OCI-LY3 (cell line): ENCODE measurements at regions not wholly inside any gene's neighbourhood (a gene's known extent, or its start where the extent isn't known, plus 50 kb on each side); places are given as distances from the start of the nearest gene placed in this dataset.

Experiments used
- H2AFZ ChIP-seq: fragments of 200-600, 300-600 bp; shearing (Covaris generic); 2 replicates; pipeline ENCODE4 v1.6.0; 2014; ENCODE audit warnings: antibody characterized with exemption, low read depth, low read length
- H3K27ac ChIP-seq: fragments of 200-600, 300-600 bp; sonication (generic); 2 replicates; pipeline ENCODE4 v1.5.1; 2014; ENCODE audit warnings: mild to moderate bottlenecking, low read length, moderate library complexity, mixed read lengths
- H3K27me3 ChIP-seq: fragments of 200-600, 300-600 bp; sonication (generic); 2 replicates; pipeline ENCODE4 v1.6.1; 2014; ENCODE audit warnings: low read depth, low read length, mixed read lengths
- H3K36me3 ChIP-seq: fragments of 200-600, 300-600 bp; sonication (generic); replicated peaks from 2 replicates; pipeline ENCODE3; 2014; ENCODE audit warnings: low read depth, low read length, mixed read lengths
- H3K4me1 ChIP-seq: fragments of 300-600, 200-600 bp; sonication (generic); 2 replicates; pipeline ENCODE4 v1.6.1; 2014; ENCODE audit warnings: low read length, mixed read lengths
- H3K4me2 ChIP-seq: fragments of 200-600, 300-600 bp; sonication (generic); 2 replicates; pipeline ENCODE4 v1.6.1; 2014; ENCODE audit warnings: low read length, mixed read lengths
- H3K4me3 ChIP-seq: fragments of 300-600, 200-600 bp; sonication (generic); 2 replicates; pipeline ENCODE4 v1.5.1; 2014; ENCODE audit warnings: antibody characterized with exemption, mild to moderate bottlenecking, low read length, moderate library complexity
- H3K79me2 ChIP-seq: fragments of 300-600, 200-600 bp; shearing (Covaris generic); 2 replicates; pipeline ENCODE4 v1.6.1; 2014; ENCODE audit warnings: mild to moderate bottlenecking, low read length, mixed read lengths
- H3K9ac ChIP-seq: fragments of 300-600, 200-600 bp; shearing (Covaris generic); 2 replicates; pipeline ENCODE4 v1.6.0; 2014; ENCODE audit warnings: mild to moderate bottlenecking, low read length, moderate library complexity
- H3K9me3 ChIP-seq: fragments of 200-600, 300-600 bp; shearing (Covaris generic); 2 replicates; pipeline ENCODE4 v1.6.1; 2014; ENCODE audit warnings: low read length, mixed read lengths; ENCODE audit not compliant: insufficient read depth
- H4K20me1 ChIP-seq: fragments of 200-600, 300-600 bp; sonication (generic); 2 replicates; pipeline ENCODE4 v1.6.1; 2016; ENCODE audit warnings: low read length, mixed read lengths; ENCODE audit not compliant: insufficient read depth
- CTCF ChIP-seq: fragments of 200-600, 300-600 bp; sonication (generic); IDR thresholded peaks from 2 replicates; pipeline ENCODE4 v1.5.1; 2014; ENCODE audit warnings: antibody characterized with exemption, low read length, low read depth
- EZH2phosphoT487 ChIP-seq: fragments of 200-600 bp; shearing (Covaris generic); IDR thresholded peaks from 2 replicates; pipeline ENCODE4 v1.6.1; 2018; ENCODE audit warnings: antibody characterized with exemption, mixed run types, low read depth

GRCh38 chr21:32900814-32901213, 124.9 kb upstream of the OLIG2 start:
- H2AFZ ChIP-seq: no peak overlapping the region
- no peak overlapping the region for H3K27ac ChIP-seq
- H3K9ac ChIP-seq: no peak overlapping the region
- no peaks in the 10 kb centered on the region for H3K9me3 ChIP-seq
- TF ChIP-seq EZH2phosphoT487 (no peak), CTCF (no peak)
- H3K4me3 ChIP-seq: no peak overlapping the region
- H3K36me3 ChIP-seq: no peaks in the 10 kb centered on the region
- no peaks in the 10 kb centered on the region for H3K79me2 ChIP-seq
- H3K4me1 ChIP-seq: no peaks in the 10 kb centered on the region
- peaks cover 5% of the 10 kb centered on the region; the same call in 1 of the 2 replicates for H3K27me3 ChIP-seq
- no peak overlapping the region for H3K4me2 ChIP-seq
- no peaks in the 10 kb centered on the region for H4K20me1 ChIP-seq

DNA sequence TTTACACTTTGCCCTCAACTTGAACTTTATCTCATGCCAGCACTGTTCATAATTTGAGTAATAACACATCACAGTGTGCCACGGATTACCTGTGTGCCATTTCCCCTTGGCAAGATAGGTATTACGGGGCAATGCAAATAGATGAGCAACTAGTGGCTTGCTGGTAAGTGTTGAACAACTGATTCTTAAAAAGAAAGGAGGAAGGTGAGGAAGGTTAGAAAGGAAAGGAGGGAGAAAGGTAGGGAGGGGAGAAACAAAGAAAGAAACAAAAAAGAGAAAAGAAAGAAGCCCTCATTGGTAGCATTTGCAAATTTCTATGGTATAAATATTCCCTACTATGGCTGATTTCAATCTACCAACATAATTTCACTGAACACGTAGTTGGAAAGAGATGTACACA, 118.2 kb upstream of the OLIG2 start:
- Histone ChIP-seq H3K27ac (no peak overlapping the region), H3K9ac (no peak overlapping the region), H3K4me1 (no peaks in the 10 kb centered on the region), H3K36me3 (no peaks in the 10 kb centered on the region), H3K4me2 (no peak overlapping the region), H2AFZ (no peak overlapping the region), H3K9me3 (no peaks in the 10 kb centered on the region), H4K20me1 (no peaks in the 10 kb centered on the region), H3K27me3 (no peaks in the 10 kb centered on the region), H3K79me2 (no peaks in the 10 kb centered on the region), H3K4me3 (no peak overlapping the region)
- no peak for TF ChIP-seq EZH2phosphoT487

DNA sequence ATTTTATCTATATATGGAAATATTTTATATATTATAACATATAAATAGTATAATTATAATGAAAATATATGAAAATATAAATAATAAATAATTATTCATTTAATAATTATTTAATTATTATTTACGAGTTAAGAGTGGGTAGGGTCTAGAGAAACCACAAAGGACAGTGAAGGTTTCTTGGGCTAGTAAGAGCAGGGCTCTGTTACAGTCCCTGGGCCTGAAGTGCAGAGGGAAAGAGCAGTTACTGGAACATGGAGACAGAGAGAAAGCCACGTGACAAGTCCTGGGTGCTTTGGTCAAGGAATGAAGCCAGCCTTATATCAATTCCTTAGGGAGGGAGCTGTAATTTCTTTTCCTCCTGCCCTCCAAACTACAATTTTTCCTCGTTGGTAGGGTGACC, 117.2 kb upstream of the OLIG2 start:
- Histone ChIP-seq H3K9ac (no peak overlapping the region), H3K4me1 (no peaks in the 10 kb centered on the region), H3K27me3 (no peaks in the 10 kb centered on the region), H3K4me3 (no peak overlapping the region), H3K9me3 (no peaks in the 10 kb centered on the region), H3K4me2 (no peak overlapping the region), H3K36me3 (no peaks in the 10 kb centered on the region), H2AFZ (no peak overlapping the region), H3K27ac (no peak overlapping the region), H4K20me1 (no peaks in the 10 kb centered on the region), H3K79me2 (no peaks in the 10 kb centered on the region)
- no peak for TF ChIP-seq EZH2phosphoT487

GRCh38 chr21:32909393-32909792, 116.3 kb upstream of the OLIG2 start:
- Histone ChIP-seq H3K4me3 (no peak overlapping the region), H3K9me3 (no peaks in the 10 kb centered on the region), H3K36me3 (no peaks in the 10 kb centered on the region), H3K27ac (no peak overlapping the region), H3K4me1 (no peaks in the 10 kb centered on the region), H3K4me2 (no peak overlapping the region), H2AFZ (no peak overlapping the region), H4K20me1 (no peaks in the 10 kb centered on the region), H3K79me2 (no peaks in the 10 kb centered on the region), H3K27me3 (no peaks in the 10 kb centered on the region), H3K9ac (no peak overlapping the region)
- TF ChIP-seq CTCF: no peak
- no peak for TF ChIP-seq EZH2phosphoT487

GRCh38 chr21:32914424-32915039, 111.2 kb upstream of the OLIG2 start:
- H4K20me1 ChIP-seq: no peaks in the 10 kb centered on the region
- H3K36me3 ChIP-seq: no peaks in the 10 kb centered on the region
- H3K9me3 ChIP-seq: no peaks in the 10 kb centered on the region
- H3K79me2 ChIP-seq: no peaks in the 10 kb centered on the region
- no peak overlapping the region for H2AFZ ChIP-seq
- H3K4me1 ChIP-seq: no peaks in the 10 kb centered on the region
- H3K9ac ChIP-seq: no peak overlapping the region
- 0 out of 2 replicates have a peak, but pooled peaks cover 3% of the 10 kb centered on the region for H3K27me3 ChIP-seq
- TF ChIP-seq CTCF (no peak), EZH2phosphoT487 (no peak)
- no peak overlapping the region for H3K4me2 ChIP-seq
- H3K4me3 ChIP-seq: no peak overlapping the region
- H3K27ac ChIP-seq: no peak overlapping the region
